Mucosa of rectum (tissue), 2 donors: ENCODE measurements at regions not wholly inside any gene's neighbourhood (a gene's known extent, or its start where the extent isn't known, plus 50 kb on each side); places are given as distances from the start of the nearest gene placed in this dataset.
"Not testable (repeated sequence)": the region's sequence is repeated elsewhere in the genome, so short reads cannot be mapped to it uniquely, and the experiment has no call there.

Experiments
- H3K27ac ChIP-seq, 2 donors: one replicate each; pipeline ENCODE4 v1.7.0; 2013; ENCODE audit warnings: inconsistent platforms in 2 of 2, low read depth in 2 of 2, low read length in 2 of 2
- H3K27me3 ChIP-seq, 2 donors: one replicate each; pipeline ENCODE4 v1.7.0; 2013; ENCODE audit warnings: low read length in 2 of 2; ENCODE audit not compliant: control insufficient read depth in 2 of 2, insufficient read depth in 2 of 2
- H3K36me3 ChIP-seq, 2 donors: one replicate each; pipeline ENCODE4 v1.7.0; 2013; ENCODE audit warnings: low read length in 2 of 2; ENCODE audit not compliant: control insufficient read depth in 2 of 2, insufficient read depth in 2 of 2
- H3K4me1 ChIP-seq, 2 donors: one replicate each; pipeline ENCODE4 v1.7.0; 2013; ENCODE audit warnings: low read length in 2 of 2, mild to moderate bottlenecking in 1 of 2; ENCODE audit not compliant: control insufficient read depth in 2 of 2, insufficient read depth in 2 of 2
- H3K4me3 ChIP-seq, 2 donors: one replicate each; pipeline ENCODE4 v1.7.0; 2013; ENCODE audit warnings: low read length in 2 of 2
- H3K9ac ChIP-seq, 2 donors: one replicate each; pipeline ENCODE4 v1.7.0; 2013; ENCODE audit warnings: low read length in 2 of 2, low read depth in 1 of 2, mild to moderate bottlenecking in 1 of 2
- H3K9me3 ChIP-seq, 2 donors: one replicate each; pipeline ENCODE4 v1.7.0; 2013; ENCODE audit warnings: low read length in 2 of 2; ENCODE audit not compliant: control insufficient read depth in 2 of 2
- donor health status: healthy.
- donor health status: Normal muscosa, but diverticular disease.

DNA sequence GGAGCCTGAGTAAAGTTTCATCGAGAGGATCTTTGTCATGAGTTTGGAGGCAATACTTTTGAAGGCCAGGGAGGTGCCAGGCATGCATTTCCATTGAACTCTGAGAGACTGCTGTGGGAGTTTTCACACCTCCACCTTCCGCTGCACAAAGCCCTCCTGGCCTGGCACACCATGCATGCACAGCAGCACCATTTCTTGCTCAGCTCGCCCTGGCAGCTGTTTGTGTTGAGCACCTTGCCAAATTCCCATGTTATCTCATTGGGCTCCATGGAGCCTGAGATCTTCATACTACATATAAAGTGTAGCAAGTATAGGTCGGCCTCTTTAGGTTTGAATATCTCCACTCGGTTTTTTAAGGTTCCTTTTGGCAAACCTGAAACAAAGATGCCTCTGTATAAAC, 125.7 kb upstream of the CLINT1 start:
- H3K9ac ChIP-seq, result no peak overlapping the region
- H3K27ac ChIP-seq, result no peak overlapping the region
- H3K9me3 ChIP-seq, result no peaks in the 10 kb centered on the region
- no peaks in the 10 kb centered on the region for H3K4me1 ChIP-seq
- H3K27me3 ChIP-seq, result no peaks in the 10 kb centered on the region
- no peak overlapping the region for H3K4me3 ChIP-seq
- H3K36me3 ChIP-seq, result no peaks in the 10 kb centered on the region

DNA sequence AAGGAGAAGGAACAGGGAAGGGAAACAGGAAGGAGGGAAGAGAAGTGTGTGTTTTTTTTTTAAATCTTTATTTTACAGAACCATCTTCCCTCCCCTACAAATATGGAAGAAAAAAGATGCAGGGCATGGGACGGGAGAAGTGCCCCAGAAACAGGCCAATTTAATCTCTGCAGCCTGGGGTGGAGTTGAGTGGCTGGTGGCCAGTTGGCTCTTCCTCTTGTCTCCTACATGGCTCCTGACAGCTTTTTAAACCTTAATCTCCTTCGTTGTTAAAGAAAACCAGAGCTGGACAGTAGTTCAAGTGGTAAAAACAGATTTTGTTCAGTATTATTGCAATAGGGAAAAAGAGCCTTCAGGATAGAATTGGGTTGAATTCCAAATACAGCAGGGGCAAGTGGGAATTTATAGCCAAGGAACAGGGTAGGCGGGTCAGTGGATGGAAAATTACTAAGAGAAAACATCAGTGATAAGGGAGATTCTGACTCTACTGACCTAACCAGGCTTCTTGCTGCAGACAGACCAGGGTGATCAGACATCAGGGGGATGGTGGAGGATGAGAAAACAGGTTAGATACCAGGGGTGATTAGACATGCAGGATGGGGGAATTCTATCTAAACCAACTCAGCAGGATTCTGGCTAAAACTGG, 125.1 kb upstream of the CLINT1 start:
- H3K4me3 ChIP-seq, result no peak overlapping the region
- H3K9me3 ChIP-seq, result no peaks in the 10 kb centered on the region
- H3K4me1 ChIP-seq, result no peaks in the 10 kb centered on the region
- H3K9ac ChIP-seq, result no peak overlapping the region
- no peak overlapping the region for H3K27ac ChIP-seq
- no peaks in the 10 kb centered on the region for H3K27me3 ChIP-seq
- H3K36me3 ChIP-seq, result no peaks in the 10 kb centered on the region

GRCh38 chr5:157978061-157978460, 119.1 kb upstream of the CLINT1 start:
- Histone ChIP-seq H3K4me3 (no peak overlapping the region), H3K27me3 (no peaks in the 10 kb centered on the region), H3K9me3 (no peaks in the 10 kb centered on the region), H3K27ac (no peak overlapping the region), H3K4me1 (no peaks in the 10 kb centered on the region), H3K36me3 (no peaks in the 10 kb centered on the region), H3K9ac (no peak overlapping the region)

- H3K27me3 ChIP-seq, result no peaks in the 10 kb centered on the region
Observed at GRCh38 chr5:157976429-157976828, 117.5 kb upstream of the CLINT1 start.

GRCh38 chr5:157972579-157972978, 113.6 kb upstream of the CLINT1 start:
- H3K9ac ChIP-seq, result no peak overlapping the region
- H3K9me3 ChIP-seq, result no peaks in the 10 kb centered on the region
- no peaks in the 10 kb centered on the region for H3K27me3 ChIP-seq
- no peaks in the 10 kb centered on the region for H3K36me3 ChIP-seq
- H3K4me1 ChIP-seq, result no peaks in the 10 kb centered on the region
- H3K27ac ChIP-seq, result no peak overlapping the region
- H3K4me3 ChIP-seq, result no peak overlapping the region

More at GRCh38 chr5:157976429-157976828, 117.5 kb upstream of the CLINT1 start:
- Histone ChIP-seq H3K4me3 (no peak overlapping the region), H3K9ac (no peak overlapping the region), H3K36me3 (no peaks in the 10 kb centered on the region), H3K9me3 (no peaks in the 10 kb centered on the region), H3K27ac (no peak overlapping the region), H3K4me1 (no peaks in the 10 kb centered on the region)

DNA sequence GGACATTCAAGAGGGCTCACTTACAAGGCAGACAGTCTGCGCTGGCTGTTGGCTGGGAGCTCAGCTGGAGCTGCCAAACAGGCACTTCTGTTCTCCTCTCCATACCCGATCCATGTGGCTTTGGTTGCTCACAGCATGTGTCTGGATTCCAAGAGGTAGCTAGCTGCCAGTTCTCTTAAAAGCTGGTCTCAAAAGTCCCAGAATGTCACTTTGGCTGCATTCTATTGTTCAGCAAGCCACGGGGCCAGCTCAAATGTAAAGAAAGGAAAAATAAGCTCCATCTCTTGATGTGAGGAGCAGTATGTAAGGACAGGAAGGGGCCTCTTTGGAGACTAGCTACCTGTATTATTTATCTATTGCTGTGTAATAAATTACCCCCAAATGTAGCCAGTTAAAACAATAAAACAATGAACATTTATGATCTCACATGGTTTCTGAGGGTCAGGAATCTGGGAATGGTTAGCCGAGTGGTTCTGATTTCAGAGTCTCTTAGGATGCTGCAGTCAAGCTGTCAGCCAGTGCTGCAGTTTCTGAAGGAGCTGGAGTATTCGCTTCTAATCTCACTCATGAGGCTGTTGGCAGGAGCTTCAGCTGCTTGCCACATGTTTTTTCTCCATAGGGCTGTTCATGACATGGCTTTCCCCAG, 112.7 kb upstream of the CLINT1 start:
- H3K4me3 ChIP-seq, result no peak overlapping the region
- H3K27me3 ChIP-seq, result no peaks in the 10 kb centered on the region
- no peaks in the 10 kb centered on the region for H3K36me3 ChIP-seq
- no peak overlapping the region for H3K9ac ChIP-seq
- no peak overlapping the region for H3K27ac ChIP-seq
- no peaks in the 10 kb centered on the region for H3K4me1 ChIP-seq
- no peaks in the 10 kb centered on the region for H3K9me3 ChIP-seq

DNA sequence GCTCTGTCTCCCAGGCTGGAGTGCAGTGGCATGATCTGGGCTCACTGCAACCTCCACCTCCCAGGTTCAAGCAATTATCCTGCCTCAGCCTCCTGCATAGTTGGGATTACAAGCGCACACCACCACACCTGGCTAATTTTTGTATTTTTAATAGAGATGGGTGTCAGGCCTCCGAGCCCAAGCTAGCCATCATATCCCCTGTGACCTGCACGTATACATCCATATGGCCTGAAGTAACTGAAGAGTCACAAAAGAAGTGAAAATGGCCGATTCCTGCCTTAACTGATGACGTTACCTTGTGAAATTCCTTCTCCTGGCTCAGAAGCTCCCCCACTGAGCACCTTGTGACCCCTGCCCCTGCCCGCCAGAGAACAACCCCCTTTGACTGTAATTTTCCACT, 109.6 kb upstream of the CLINT1 start:
- H3K27me3 ChIP-seq, H3K4me1 ChIP-seq, H3K9ac ChIP-seq, H3K27ac ChIP-seq, H3K36me3 ChIP-seq, H3K4me3 ChIP-seq, H3K9me3 ChIP-seq: not testable (repeated sequence)

GRCh38 chr5:157965989-157966388, 107.0 kb upstream of the CLINT1 start:
- Histone ChIP-seq H3K4me3 (no peak overlapping the region), H3K27ac (no peak overlapping the region), H3K36me3 (no peaks in the 10 kb centered on the region)

GRCh38 chr5:157965040-157965678, 106.2 kb upstream of the CLINT1 start:
- Histone ChIP-seq H3K27me3 (no peaks in the 10 kb centered on the region), H3K27ac (no peak overlapping the region), H3K9ac (no peak overlapping the region), H3K4me1 (peaks cover 0 to 3% of the 10 kb centered on the region in 2 donors), H3K36me3 (no peaks in the 10 kb centered on the region), H3K4me3 (no peak overlapping the region), H3K9me3 (no peaks in the 10 kb centered on the region)

More at GRCh38 chr5:157965989-157966388, 107.0 kb upstream of the CLINT1 start:
- Histone ChIP-seq H3K4me1 (peaks cover 0 to under 1% of the 10 kb centered on the region in 2 donors), H3K9me3 (no peaks in the 10 kb centered on the region), H3K9ac (no peak overlapping the region), H3K27me3 (no peaks in the 10 kb centered on the region)

DNA sequence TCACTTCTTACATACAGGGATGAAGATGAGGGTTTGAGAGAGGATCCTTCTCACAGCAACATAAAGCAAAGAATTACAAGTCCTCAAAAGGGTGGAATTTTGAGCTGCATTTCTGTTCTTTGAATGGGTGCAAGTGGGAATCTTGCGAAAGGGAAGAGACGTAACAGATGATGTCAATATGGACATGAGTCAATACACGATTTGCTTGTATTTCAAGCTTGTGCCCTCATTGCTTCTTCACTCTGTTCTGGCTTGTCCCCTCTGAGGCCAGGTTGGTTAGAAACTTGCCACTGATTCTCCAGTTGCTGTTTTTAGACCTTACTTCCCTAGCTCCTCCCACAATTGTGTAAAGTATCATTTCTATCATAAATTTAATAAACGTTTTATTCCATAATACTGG, 104.8 kb upstream of the CLINT1 start:
- no peaks in the 10 kb centered on the region for H3K27me3 ChIP-seq
- no peak overlapping the region for H3K4me3 ChIP-seq
- H3K9ac ChIP-seq, result no peak overlapping the region
- H3K36me3 ChIP-seq, result no peaks in the 10 kb centered on the region
- H3K27ac ChIP-seq, result no peak overlapping the region
- H3K4me1 ChIP-seq, result peaks cover 0 to 3% of the 10 kb centered on the region in 2 donors
- no peaks in the 10 kb centered on the region for H3K9me3 ChIP-seq
